OCI-LY1 (cell line): ENCODE measurements at regions not wholly inside any gene's neighbourhood (a gene's known extent, or its start where the extent isn't known, plus 50 kb on each side); places are given as distances from the start of the nearest gene placed in this dataset.

Source experiments
- H2AFZ ChIP-seq: fragments of 200-600 bp; sonication (generic), shearing (Covaris generic); 2 replicates; pipeline ENCODE4 v1.6.0; 2014; ENCODE audit warnings: antibody characterized with exemption, mild to moderate bottlenecking, low read length
- H3F3A ChIP-seq: fragments of 200-600 bp; sonication (generic), shearing (Covaris generic); 2 replicates; pipeline ENCODE4 v1.6.0; 2014; ENCODE audit warnings: mild to moderate bottlenecking, antibody characterized with exemption, low read length, moderate library complexity; ENCODE audit not compliant: insufficient read depth
- H3K27ac ChIP-seq: fragments of 200-600 bp; sonication (generic); 2 replicates; pipeline ENCODE4 v1.5.1; 2014; ENCODE audit warnings: low read length, mixed run types, mild to moderate bottlenecking, low read depth; ENCODE audit not compliant: poor library complexity, severe bottlenecking
- H3K27me3 ChIP-seq: fragments of 200-600 bp; sonication (generic); 2 replicates; pipeline ENCODE4 v1.6.0; 2014; ENCODE audit warnings: antibody characterized with exemption, mild to moderate bottlenecking, low read length, moderate library complexity; ENCODE audit not compliant: insufficient read depth
- H3K36me3 ChIP-seq: fragments of 200-600 bp; sonication (generic); 2 replicates; pipeline ENCODE4 v1.6.1; 2014; ENCODE audit warnings: mild to moderate bottlenecking, antibody characterized with exemption, low read length, moderate library complexity, mixed read lengths; ENCODE audit not compliant: insufficient read depth
- H3K4me1 ChIP-seq: fragments of 200-600 bp; sonication (generic); 2 replicates; pipeline ENCODE4 v1.5.1; 2014; ENCODE audit warnings: mild to moderate bottlenecking, low read length, moderate library complexity; ENCODE audit not compliant: insufficient read depth, severe bottlenecking
- H3K4me2 ChIP-seq: fragments of 200-600 bp; sonication (generic), shearing (Covaris generic); 2 replicates; pipeline ENCODE4 v1.6.1; 2014; ENCODE audit warnings: low read length
- H3K4me3 ChIP-seq: fragments of 200-600 bp; sonication (generic); 2 replicates; pipeline ENCODE4 v1.5.1; 2014; ENCODE audit warnings: low read length, low read depth, mild to moderate bottlenecking, mixed read lengths; ENCODE audit not compliant: poor library complexity, severe bottlenecking
- H3K79me2 ChIP-seq: fragments of 200-600 bp; shearing (Covaris generic); 2 replicates; pipeline ENCODE4 v1.6.1; 2016; ENCODE audit warnings: mixed run types, low read length, mixed read lengths; ENCODE audit not compliant: insufficient read depth
- H3K9ac ChIP-seq: fragments of 200-600 bp; sonication (generic), shearing (Covaris generic); 2 replicates; pipeline ENCODE4 v1.6.1; 2014; ENCODE audit warnings: mild to moderate bottlenecking, low read length, mixed read lengths
- H3K9me2 ChIP-seq: fragments of 200-600 bp; sonication (generic), shearing (Covaris generic); 2 replicates; pipeline ENCODE4 v1.6.1; 2014; ENCODE audit warnings: low read depth, mild to moderate bottlenecking, low read length, mixed read lengths
- H3K9me3 ChIP-seq: fragments of 200-600 bp; shearing (Covaris generic); 2 replicates; pipeline ENCODE4 v1.6.1; 2014; ENCODE audit warnings: low read length, mixed read lengths
- H4K20me1 ChIP-seq: fragments of 200-600 bp; sonication (generic), shearing (Covaris generic); 2 replicates; pipeline ENCODE4 v1.6.0; 2016; ENCODE audit warnings: mild to moderate bottlenecking, low read length; ENCODE audit not compliant: insufficient read depth
- CTCF ChIP-seq: fragments of 200-600 bp; sonication (generic), shearing (Covaris generic); IDR thresholded peaks from 2 replicates; pipeline ENCODE4 v1.5.1; 2017; ENCODE audit warnings: mild to moderate bottlenecking, antibody characterized with exemption, low read length, moderate library complexity, mixed read lengths
- EZH2 ChIP-seq: fragments of 200-600 bp; sonication (generic), shearing (Covaris generic); IDR thresholded peaks from 2 replicates; pipeline ENCODE4 v1.8.0; 2017; ENCODE audit warnings: borderline replicate concordance, mixed run types, mild to moderate bottlenecking, antibody characterized with exemption, low read length, moderate library complexity, mixed read lengths

DNA sequence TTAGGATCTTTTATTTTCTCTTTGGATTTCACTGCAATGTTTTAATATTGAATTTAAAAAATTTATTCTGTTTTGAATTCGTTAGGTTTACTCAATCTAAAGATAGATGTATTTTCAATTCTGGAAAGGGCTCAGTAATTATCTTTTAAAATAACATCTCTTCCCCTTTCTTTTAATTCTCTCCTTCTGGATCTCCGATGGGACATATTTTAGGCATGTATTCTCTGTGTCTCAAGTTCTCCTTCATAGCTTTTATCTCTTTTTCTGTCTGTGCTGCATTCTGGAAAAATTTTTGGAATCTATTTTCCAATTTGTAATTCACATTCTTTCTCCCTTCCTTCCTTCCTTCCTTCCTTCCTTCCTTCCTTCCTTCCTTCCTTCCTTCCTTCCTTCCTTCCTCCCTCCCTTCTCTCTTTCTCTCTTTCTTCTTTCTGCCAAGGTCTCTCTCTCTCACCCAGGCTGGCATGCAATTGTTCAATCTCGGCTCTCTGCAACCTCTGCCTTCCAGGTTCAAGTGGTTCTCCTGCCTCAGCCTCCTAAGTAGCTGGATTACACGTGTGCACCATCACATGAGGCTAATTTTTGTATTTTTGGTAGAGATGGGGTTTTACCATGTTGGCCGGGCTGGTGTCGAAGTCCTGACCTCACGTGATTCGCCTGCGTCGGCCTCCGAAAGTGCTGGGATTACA lies 98.5 kb upstream of the CTTNBP2 start:
- no peaks in the 10 kb centered on the region for H3K4me1 ChIP-seq
- no peaks in the 10 kb centered on the region for H3F3A ChIP-seq
- H3K36me3 ChIP-seq, result no peaks in the 10 kb centered on the region
- H2AFZ ChIP-seq, result no peak overlapping the region
- no peaks in the 10 kb centered on the region for H4K20me1 ChIP-seq
- H3K27me3 ChIP-seq, result no peaks in the 10 kb centered on the region
- no peaks in the 10 kb centered on the region for H3K79me2 ChIP-seq
- peaks cover 5% of the 10 kb centered on the region; the same call in 1 of the 2 replicates for H3K9me2 ChIP-seq
- H3K4me2 ChIP-seq, result no peak overlapping the region
- H3K4me3 ChIP-seq, result no peak overlapping the region
- no peak overlapping the region for H3K9ac ChIP-seq
- no peaks in the 10 kb centered on the region for H3K9me3 ChIP-seq
- TF ChIP-seq EZH2 (no peak), CTCF (no peak)
- H3K27ac ChIP-seq, result no peak overlapping the region

DNA sequence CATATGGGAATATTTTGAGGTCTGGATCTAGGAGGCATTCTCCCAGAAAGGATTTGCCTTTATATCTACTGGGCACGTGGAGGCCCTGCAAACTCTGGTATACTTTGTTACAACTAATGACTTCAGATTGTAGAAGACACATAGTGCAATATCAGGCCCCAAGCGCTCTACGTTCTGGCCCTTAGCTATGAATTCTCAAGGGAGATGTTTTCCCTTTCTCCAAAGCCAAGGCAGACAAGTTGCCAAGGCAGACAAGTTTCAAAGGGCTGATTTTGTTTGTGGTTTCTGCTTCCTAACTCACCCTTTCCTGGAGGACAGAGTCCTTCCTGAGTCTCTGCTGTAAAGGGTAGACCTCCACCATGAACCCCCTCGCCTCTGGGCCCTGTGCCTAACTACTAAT lies 99.4 kb upstream of the CTTNBP2 start:
- Histone ChIP-seq H3K4me1 (no peaks in the 10 kb centered on the region), H3K27ac (no peak overlapping the region), H3K9ac (no peak overlapping the region), H3K79me2 (no peaks in the 10 kb centered on the region), H3K9me3 (no peaks in the 10 kb centered on the region), H3F3A (no peaks in the 10 kb centered on the region), H3K36me3 (no peaks in the 10 kb centered on the region), H4K20me1 (no peaks in the 10 kb centered on the region), H3K4me2 (no peak overlapping the region), H3K27me3 (no peaks in the 10 kb centered on the region), H2AFZ (no peak overlapping the region), H3K9me2 (peaks cover 5% of the 10 kb centered on the region; the same call in 1 of the 2 replicates), H3K4me3 (no peak overlapping the region)
- TF ChIP-seq CTCF, result no peak

DNA sequence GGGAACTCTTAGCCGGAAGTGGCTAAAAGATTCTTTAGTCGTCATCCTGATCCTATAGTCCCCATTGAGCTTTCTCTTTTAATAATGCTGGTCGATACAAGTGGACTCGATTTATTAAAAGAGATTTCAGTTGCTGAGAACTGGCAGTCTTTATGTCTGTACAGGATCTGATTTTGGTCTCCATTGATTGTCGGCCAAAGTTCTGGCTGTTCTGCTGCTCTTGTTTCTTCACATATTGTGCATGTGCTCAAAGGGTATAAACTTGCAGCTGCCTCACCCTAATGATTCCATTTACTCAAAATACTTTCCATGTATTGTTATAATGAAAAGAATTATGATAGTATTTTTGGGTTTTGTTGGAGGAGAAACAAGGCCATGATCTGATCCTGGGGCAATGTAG lies 100.7 kb upstream of the CTTNBP2 start:
- no peaks in the 10 kb centered on the region for H3K4me1 ChIP-seq
- no peaks in the 10 kb centered on the region for H4K20me1 ChIP-seq
- H3K27me3 ChIP-seq, result no peaks in the 10 kb centered on the region
- no peak overlapping the region for H3K4me2 ChIP-seq
- no peaks in the 10 kb centered on the region for H3K36me3 ChIP-seq
- no peaks in the 10 kb centered on the region for H3K9me3 ChIP-seq
- H2AFZ ChIP-seq, result no peak overlapping the region
- H3K79me2 ChIP-seq, result no peaks in the 10 kb centered on the region
- peaks cover 5% of the 10 kb centered on the region; the same call in 1 of the 2 replicates for H3K9me2 ChIP-seq
- no peak overlapping the region for H3K4me3 ChIP-seq
- H3K27ac ChIP-seq, result no peak overlapping the region
- no peak overlapping the region for H3K9ac ChIP-seq
- H3F3A ChIP-seq, result no peaks in the 10 kb centered on the region
- TF ChIP-seq EZH2 (no peak), CTCF (no peak)
